ENCODE measurements at regions not wholly inside any gene's neighbourhood (a gene's known extent, or its start where the extent isn't known, plus 50 kb on each side); places are given as distances from the start of the nearest gene placed in this dataset.
"Not testable (repeated sequence)": the region's sequence is repeated elsewhere in the genome, so short reads cannot be mapped to it uniquely, and the experiment has no call there.

DNA sequence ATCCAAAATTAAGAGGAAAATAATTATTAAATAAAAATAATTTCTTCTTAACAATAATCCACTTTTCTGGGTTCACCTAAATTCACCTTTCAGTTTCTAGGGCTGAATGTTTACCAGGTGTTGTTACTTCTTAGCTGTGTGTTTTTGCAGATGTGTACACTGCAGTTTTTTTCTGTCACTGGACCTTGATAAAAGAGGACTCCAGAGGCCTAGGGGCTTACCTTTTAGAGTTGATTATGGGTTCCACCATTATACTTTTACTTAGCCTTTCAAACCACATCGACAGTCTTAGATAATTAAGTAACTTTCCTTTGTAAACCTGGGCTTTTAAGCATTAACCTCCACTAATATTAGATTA lies 766.5 kb downstream of the BCKDHB start:
- no peak overlapping the region for H3K27ac ChIP-seq
- H3K4me3 ChIP-seq (ENCODE audit: low read depth in 1 of 2, low read length in 1 of 2), result no peak overlapping the region
- peaks cover 4% of the 10 kb centered on the region for H3K9me3 ChIP-seq
- H3K27me3 ChIP-seq, result no peaks in the 10 kb centered on the region
- H3K4me1 ChIP-seq (ENCODE audit: control insufficient read depth in 1 of 2, insufficient read depth in 1 of 2, low read depth in 1 of 2, low read length in 1 of 2), result no peaks in the 10 kb centered on the region
- H3K36me3 ChIP-seq, result no peaks in the 10 kb centered on the region
- TF ChIP-seq, protein P1, sequence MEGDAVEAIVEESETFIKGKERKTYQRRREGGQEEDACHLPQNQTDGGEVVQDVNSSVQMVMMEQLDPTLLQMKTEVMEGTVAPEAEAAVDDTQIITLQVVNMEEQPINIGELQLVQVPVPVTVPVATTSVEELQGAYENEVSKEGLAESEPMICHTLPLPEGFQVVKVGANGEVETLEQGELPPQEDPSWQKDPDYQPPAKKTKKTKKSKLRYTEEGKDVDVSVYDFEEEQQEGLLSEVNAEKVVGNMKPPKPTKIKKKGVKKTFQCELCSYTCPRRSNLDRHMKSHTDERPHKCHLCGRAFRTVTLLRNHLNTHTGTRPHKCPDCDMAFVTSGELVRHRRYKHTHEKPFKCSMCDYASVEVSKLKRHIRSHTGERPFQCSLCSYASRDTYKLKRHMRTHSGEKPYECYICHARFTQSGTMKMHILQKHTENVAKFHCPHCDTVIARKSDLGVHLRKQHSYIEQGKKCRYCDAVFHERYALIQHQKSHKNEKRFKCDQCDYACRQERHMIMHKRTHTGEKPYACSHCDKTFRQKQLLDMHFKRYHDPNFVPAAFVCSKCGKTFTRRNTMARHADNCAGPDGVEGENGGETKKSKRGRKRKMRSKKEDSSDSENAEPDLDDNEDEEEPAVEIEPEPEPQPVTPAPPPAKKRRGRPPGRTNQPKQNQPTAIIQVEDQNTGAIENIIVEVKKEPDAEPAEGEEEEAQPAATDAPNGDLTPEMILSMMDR (IDR thresholded peaks at IDR 0.05), result no peak

DNA sequence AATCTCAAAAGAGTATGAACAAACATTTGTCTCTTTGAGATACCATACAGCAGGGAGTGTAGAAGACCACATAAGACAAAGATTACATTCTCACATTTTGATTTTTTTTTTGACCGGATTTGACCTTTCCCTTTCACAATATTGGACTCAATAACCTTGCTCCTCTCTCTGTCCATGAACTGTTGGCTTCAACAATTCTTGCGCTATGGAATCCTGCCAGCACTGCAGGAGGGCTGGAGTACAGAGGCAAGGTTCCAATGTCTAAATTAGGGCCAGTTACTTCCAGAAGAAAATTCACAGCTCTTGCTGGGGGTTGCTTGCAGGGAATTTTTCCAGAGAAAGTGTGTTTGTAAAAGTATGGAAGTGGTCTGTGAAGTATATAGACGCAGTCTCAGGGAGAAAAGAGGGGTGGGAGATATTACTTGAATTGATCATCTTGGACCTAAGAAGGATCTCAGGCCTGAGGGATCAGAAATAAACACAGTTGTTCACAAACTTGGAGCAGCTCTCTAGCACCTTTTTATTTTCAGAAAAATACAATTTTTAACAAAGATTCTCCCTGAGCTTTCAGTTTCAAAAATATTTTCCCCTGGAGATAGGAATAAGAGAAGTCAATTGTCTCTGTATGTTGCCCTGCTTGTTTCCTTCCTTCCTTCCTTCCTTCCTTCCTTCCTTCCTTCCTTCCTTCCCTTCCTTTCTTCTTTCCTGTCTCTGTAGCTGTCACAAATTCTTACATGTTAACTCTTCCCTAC lies 765.9 kb downstream of the BCKDHB start:
- TF ChIP-seq, protein P1 (IDR thresholded peaks at IDR 0.05), result no peak
- no peaks in the 10 kb centered on the region for H3K36me3 ChIP-seq
- no peaks in the 10 kb centered on the region for H3K27me3 ChIP-seq
- H3K4me3 ChIP-seq (ENCODE audit: low read depth in 1 of 2, low read length in 1 of 2), result no peak overlapping the region
- peaks cover 4% of the 10 kb centered on the region for H3K9me3 ChIP-seq
- no peak overlapping the region for H3K27ac ChIP-seq
- H3K4me1 ChIP-seq (ENCODE audit: control insufficient read depth in 1 of 2, insufficient read depth in 1 of 2, low read depth in 1 of 2, low read length in 1 of 2), result no peaks in the 10 kb centered on the region

DNA sequence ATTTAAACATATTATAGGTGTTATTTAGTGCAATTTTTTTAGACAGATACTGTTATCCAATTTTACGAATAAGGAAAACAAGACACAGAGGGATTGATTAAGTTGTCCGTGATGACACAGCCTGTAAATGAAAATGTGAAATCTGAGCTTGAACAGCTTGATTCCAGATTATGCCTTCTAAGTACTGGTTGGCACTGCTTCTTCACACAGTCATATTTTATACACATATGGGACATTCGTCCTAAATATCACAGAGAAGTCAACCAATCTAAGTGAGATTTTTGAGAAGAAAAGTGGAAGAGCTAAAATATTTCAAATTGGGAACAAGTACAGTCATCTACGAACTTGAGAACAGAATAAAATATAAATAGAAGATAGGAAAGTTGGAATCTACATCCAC lies 756.3 kb downstream of the BCKDHB start:
- Histone ChIP-seq H3K9me3 (no peaks in the 10 kb centered on the region), H3K4me3 (ENCODE audit: low read depth in 1 of 2, low read length in 1 of 2) (no peak overlapping the region), H3K4me1 (ENCODE audit: control insufficient read depth in 1 of 2, insufficient read depth in 1 of 2, low read depth in 1 of 2, low read length in 1 of 2) (no peaks in the 10 kb centered on the region), H3K27ac (no peak overlapping the region), H3K36me3 (no peaks in the 10 kb centered on the region), H3K27me3 (no peaks in the 10 kb centered on the region)
- TF ChIP-seq, protein P1 (IDR thresholded peaks at IDR 0.05), result no peak

DNA sequence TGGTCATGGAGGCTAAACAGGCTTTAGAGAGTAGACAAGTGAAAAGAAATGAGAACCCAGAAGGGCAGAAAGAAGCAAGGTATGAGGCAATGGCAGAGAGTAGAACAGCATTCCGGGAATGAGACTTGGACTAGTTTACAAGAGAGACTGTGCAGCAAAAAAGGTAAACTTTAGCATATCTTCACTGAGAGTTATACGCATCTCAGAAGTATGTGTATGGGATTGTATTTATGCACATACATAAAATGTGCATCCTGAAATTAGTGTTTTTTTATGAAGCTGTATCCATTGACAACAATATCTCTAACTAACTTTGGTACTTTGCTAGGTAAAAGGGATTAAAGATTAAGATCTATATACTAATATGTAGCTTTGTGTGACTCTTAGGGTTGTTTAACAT lies 753.6 kb downstream of the BCKDHB start:
- Histone ChIP-seq H3K4me1 (ENCODE audit: control insufficient read depth in 1 of 2, insufficient read depth in 1 of 2, low read depth in 1 of 2, low read length in 1 of 2) (no peaks in the 10 kb centered on the region), H3K27me3 (no peaks in the 10 kb centered on the region), H3K9me3 (no peaks in the 10 kb centered on the region), H3K36me3 (no peaks in the 10 kb centered on the region), H3K4me3 (ENCODE audit: low read depth in 1 of 2, low read length in 1 of 2) (no peak overlapping the region), H3K27ac (no peak overlapping the region)
- TF ChIP-seq, protein P1 (IDR thresholded peaks at IDR 0.05), result no peak

DNA sequence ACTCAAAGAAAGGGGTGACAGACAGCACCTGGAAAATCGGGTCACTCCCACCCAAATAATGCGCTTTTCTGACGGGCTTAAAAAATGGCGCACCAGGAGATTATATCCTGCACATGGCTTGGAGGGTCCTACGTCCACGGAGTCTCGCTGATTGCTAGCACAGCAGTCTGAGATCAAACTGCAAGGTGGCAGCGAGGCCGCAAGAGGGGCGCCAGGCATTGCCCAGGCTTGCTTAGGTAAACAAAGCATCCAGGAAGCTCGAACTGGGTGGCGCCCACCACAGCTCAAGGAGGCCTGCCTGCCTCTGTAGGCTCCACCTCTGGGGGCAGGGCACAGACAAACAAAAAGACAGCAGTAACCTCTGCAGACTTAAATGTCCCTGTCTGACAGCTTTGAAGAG lies 741.5 kb downstream of the BCKDHB start:
- H3K27me3 ChIP-seq; H3K4me1 ChIP-seq (ENCODE audit: control insufficient read depth in 1 of 2, insufficient read depth in 1 of 2, low read depth in 1 of 2, low read length in 1 of 2); H3K9me3 ChIP-seq; H3K27ac ChIP-seq; H3K4me3 ChIP-seq (ENCODE audit: low read depth in 1 of 2, low read length in 1 of 2); H3K36me3 ChIP-seq: not testable (repeated sequence)

DNA sequence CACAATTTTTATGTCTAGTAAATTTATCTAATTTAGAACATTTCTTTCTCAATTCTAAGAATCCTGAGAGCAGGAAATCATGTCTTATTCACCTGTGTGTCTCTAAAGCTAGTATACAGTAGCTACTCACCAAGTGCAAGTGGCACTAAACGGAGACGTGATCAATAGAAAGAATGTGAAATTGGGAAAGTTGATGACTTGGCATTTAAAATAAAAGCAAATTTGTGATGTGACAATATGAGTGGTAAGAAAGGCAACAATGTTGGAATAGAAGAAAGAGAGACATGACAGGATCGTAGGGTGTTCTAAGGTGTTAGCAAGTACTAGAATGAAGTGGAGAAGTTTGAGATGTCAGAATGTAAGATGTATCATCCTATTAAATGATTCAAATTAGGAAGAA lies 725.9 kb downstream of the BCKDHB start:
- no peaks in the 10 kb centered on the region for H3K4me1 ChIP-seq (ENCODE audit: control insufficient read depth in 1 of 2, insufficient read depth in 1 of 2, low read depth in 1 of 2, low read length in 1 of 2)
- H3K36me3 ChIP-seq, result no peaks in the 10 kb centered on the region
- TF ChIP-seq, protein P1 (IDR thresholded peaks at IDR 0.05), result no peak
- no peaks in the 10 kb centered on the region for H3K27me3 ChIP-seq
- H3K27ac ChIP-seq, result no peak overlapping the region
- H3K9me3 ChIP-seq, result no peaks in the 10 kb centered on the region
- H3K4me3 ChIP-seq (ENCODE audit: low read depth in 1 of 2, low read length in 1 of 2), result no peak overlapping the region

All from neutrophil (primary cell).